HEK293 (cell line): ENCODE measurements at regions not wholly inside any gene's neighbourhood (a gene's known extent, or its start where the extent isn't known, plus 50 kb on each side); places are given as distances from the start of the nearest gene placed in this dataset.

Experiments
- CTCF ChIA-PET: fragments of 350-600 bp; formaldehyde crosslinking; extraction: SDS; loops from one replicate; lab custom pipeline; 2021; ENCODE audit warnings: antibody characterized with exemption; lab: Yijun Ruan, JAX
- POLR2A ChIA-PET: fragments of 300-600 bp; formaldehyde crosslinking; extraction: SDS; loops from one replicate; lab custom pipeline; 2020; ENCODE audit warnings: antibody characterized with exemption, inconsistent platforms; lab: Yijun Ruan, JAX
- H3K27ac ChIP-seq: fragments of 200-500 bp; sonication (Bioruptor generic); 2 replicates; pipeline ENCODE4 v1.5.1; 2014; ENCODE audit warnings: low read depth, low read length, control low read depth, inconsistent platforms; ENCODE audit errors: extremely low read depth
- H3K36me3 ChIP-seq, 2 experiments: fragments of 200-500 bp in 1 of 2; sonication (Bioruptor generic) in 1 of 2; 1 replicate in 1 of 2; 2 replicates in 1 of 2; pipeline ENCODE4 v1.5.1; 2014 to 2017; ENCODE audit warnings: inconsistent platforms in 2 of 2, low read length in 2 of 2; ENCODE audit not compliant: control insufficient read depth in 2 of 2, insufficient read depth in 1 of 2
- H3K4me1 ChIP-seq: fragments of 200-500 bp; sonication (Bioruptor generic); 2 replicates; pipeline ENCODE4 v1.5.1; 2014; ENCODE audit warnings: mild to moderate bottlenecking, low read length, inconsistent platforms; ENCODE audit not compliant: control insufficient read depth, insufficient read depth
- H3K4me3 ChIP-seq: 2 replicates; pipeline ENCODE4 v1.5.1; 2011; ENCODE audit warnings: low read depth, mild to moderate bottlenecking, control low read depth, low read length, moderate library complexity
- H3K9me3 ChIP-seq: fragments of 200-500 bp; sonication (Bioruptor generic); 2 replicates; pipeline ENCODE4 v1.5.1; 2014; ENCODE audit warnings: low read depth, low read length, inconsistent platforms; ENCODE audit not compliant: control insufficient read depth, insufficient read depth
- GFI1B ChIP-seq: fragments of 450-650 bp; formaldehyde crosslinking; IDR thresholded peaks from 2 replicates; pipeline ENCODE4 v1.5.1; 2016; ENCODE audit warnings: missing biosample characterization, missing genetic modification characterization
- MYNN ChIP-seq: fragments of 450-650 bp; formaldehyde crosslinking; IDR thresholded peaks from 2 replicates; pipeline ENCODE4 v1.5.1; 2016; ENCODE audit warnings: missing biosample characterization, missing genetic modification characterization, borderline replicate concordance
- OVOL3 ChIP-seq: fragments of 450-650 bp; formaldehyde crosslinking; IDR thresholded peaks from 2 replicates; pipeline ENCODE4 v1.5.1; 2016; ENCODE audit warnings: missing biosample characterization, missing genetic modification characterization
- ZBTB48 ChIP-seq: fragments of 450-650 bp; formaldehyde crosslinking; IDR thresholded peaks from 2 replicates; pipeline ENCODE4 v1.5.1; 2016; ENCODE audit warnings: missing biosample characterization, missing genetic modification characterization
- ZNF184 ChIP-seq: fragments of 450-650 bp; IDR thresholded peaks from 2 replicates; pipeline ENCODE4 v1.5.1; 2018; ENCODE audit warnings: missing biosample characterization, mild to moderate bottlenecking, missing genetic modification characterization
- ZNF266 ChIP-seq: fragments of 450-650 bp; formaldehyde crosslinking; IDR thresholded peaks from 2 replicates; pipeline ENCODE4 v1.5.1; 2016; ENCODE audit warnings: missing biosample characterization, missing genetic modification characterization, low read depth
- ZNF341 ChIP-seq: fragments of 450-650 bp; formaldehyde crosslinking; IDR thresholded peaks from 2 replicates; pipeline ENCODE4; 2016; ENCODE audit warnings: low read depth, missing biosample characterization, missing genetic modification characterization
- ZNF530 ChIP-seq: fragments of 450-650 bp; formaldehyde crosslinking; IDR thresholded peaks from 2 replicates; pipeline ENCODE4 v1.5.1; 2016; ENCODE audit warnings: low read depth, missing biosample characterization, missing genetic modification characterization
- ZNF555 ChIP-seq: fragments of 450-650 bp; formaldehyde crosslinking; conservative IDR thresholded peaks from 2 replicates; pipeline ENCODE4 v1.5.1; 2017; ENCODE audit warnings: missing biosample characterization, mild to moderate bottlenecking, missing genetic modification characterization, inconsistent platforms
- ZNF596 ChIP-seq: fragments of 450-650 bp; IDR thresholded peaks from 2 replicates; pipeline ENCODE4 v1.5.0; 2018; ENCODE audit warnings: missing biosample characterization, mild to moderate bottlenecking, missing genetic modification characterization, moderate library complexity
- ZNF626 ChIP-seq: fragments of 450-650 bp; sonication (Bioruptor Pico); formaldehyde crosslinking; IDR thresholded peaks from 2 replicates; pipeline ENCODE4 v1.5.1; 2018; ENCODE audit warnings: missing biosample characterization, missing genetic modification characterization, inconsistent platforms
- ZNF677 ChIP-seq: fragments of 450-650 bp; IDR thresholded peaks from 2 replicates; pipeline ENCODE4 v1.5.0; 2018; ENCODE audit warnings: missing biosample characterization, mild to moderate bottlenecking, missing genetic modification characterization, moderate library complexity
- ZNF76 ChIP-seq: fragments of 450-650 bp; formaldehyde crosslinking; IDR thresholded peaks from 2 replicates; pipeline ENCODE4; 2016; ENCODE audit warnings: low read depth, missing biosample characterization, missing genetic modification characterization, borderline replicate concordance
- ZNF776 ChIP-seq: fragments of 450-650 bp; formaldehyde crosslinking; IDR thresholded peaks from 2 replicates; pipeline ENCODE4 v1.5.0; 2017; ENCODE audit warnings: missing biosample characterization, missing genetic modification characterization, borderline replicate concordance
- ZSCAN30 ChIP-seq: fragments of 450-650 bp; IDR thresholded peaks from 2 replicates; pipeline ENCODE4 v1.5.1; 2018; ENCODE audit warnings: missing biosample characterization, mild to moderate bottlenecking, missing genetic modification characterization, moderate library complexity
- TF ChIP-seq, protein P1 (sequence below): fragments of 450-650 bp; formaldehyde crosslinking; IDR thresholded peaks from 2 replicates; pipeline ENCODE4 v1.5.1; 2017; ENCODE audit warnings: missing biosample characterization, missing genetic modification characterization
- TF ChIP-seq, protein P2 (sequence below): fragments of 450-650 bp; formaldehyde crosslinking; IDR thresholded peaks from 2 replicates; pipeline ENCODE4 v1.5.1; 2017; ENCODE audit warnings: missing biosample characterization, missing genetic modification characterization
- TF ChIP-seq, protein P3 (sequence below): fragments of 450-650 bp; IDR thresholded peaks from 2 replicates; pipeline ENCODE4 v1.5.1; 2018; ENCODE audit warnings: missing biosample characterization, mild to moderate bottlenecking, missing genetic modification characterization
- TF ChIP-seq, protein P4 (sequence below): fragments of 450-650 bp; formaldehyde crosslinking; IDR thresholded peaks from 2 replicates; pipeline ENCODE4 v1.5.1; 2016; ENCODE audit warnings: missing biosample characterization, missing genetic modification characterization
- TF ChIP-seq, protein P5 (sequence below): IDR thresholded peaks from 2 replicates; pipeline ENCODE4 v1.6.1; 2011; ENCODE audit warnings: mild to moderate bottlenecking, low read depth, low read length, borderline replicate concordance
- TF ChIP-seq, protein P6 (sequence below): fragments of 450-650 bp; formaldehyde crosslinking; IDR thresholded peaks from 2 replicates; pipeline ENCODE4 v1.5.1; 2016; ENCODE audit warnings: missing biosample characterization, missing genetic modification characterization

DNA sequence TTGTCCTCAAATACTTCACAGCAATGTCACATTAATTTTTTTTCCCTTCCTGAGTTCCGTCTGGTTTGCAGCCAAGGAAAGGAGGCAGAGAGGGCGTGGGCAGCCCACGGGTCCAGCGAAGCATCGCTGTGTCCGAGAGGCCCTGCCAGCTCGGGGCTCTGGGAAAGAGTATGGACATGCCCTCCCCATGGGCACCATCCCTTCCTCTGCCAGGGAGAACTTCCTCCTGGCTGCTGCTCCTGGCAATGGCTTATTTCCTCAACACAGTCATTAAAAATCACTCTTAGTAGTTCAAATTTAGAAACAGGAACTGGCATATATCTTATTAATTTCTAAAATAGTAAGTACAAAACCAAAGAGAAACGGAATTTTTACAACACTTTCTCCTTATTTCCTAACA is 115.4 kb downstream of the RIPK4 start:
- Histone ChIP-seq H3K4me3 (no peak overlapping the region), H3K4me1 (no peaks in the 10 kb centered on the region), H3K36me3 (no peaks in the 10 kb centered on the region), H3K9me3 (no peaks in the 10 kb centered on the region), H3K27ac (no peak overlapping the region)
- ChIA-PET CTCF (interaction anchor here (1.6 kb wide), 1 partner anchor 38 kb away, joined by 9 read pairs; no protein-coding TSS in a partner anchor), POLR2A (no interaction called here)
- TF ChIP-seq, protein P1, sequence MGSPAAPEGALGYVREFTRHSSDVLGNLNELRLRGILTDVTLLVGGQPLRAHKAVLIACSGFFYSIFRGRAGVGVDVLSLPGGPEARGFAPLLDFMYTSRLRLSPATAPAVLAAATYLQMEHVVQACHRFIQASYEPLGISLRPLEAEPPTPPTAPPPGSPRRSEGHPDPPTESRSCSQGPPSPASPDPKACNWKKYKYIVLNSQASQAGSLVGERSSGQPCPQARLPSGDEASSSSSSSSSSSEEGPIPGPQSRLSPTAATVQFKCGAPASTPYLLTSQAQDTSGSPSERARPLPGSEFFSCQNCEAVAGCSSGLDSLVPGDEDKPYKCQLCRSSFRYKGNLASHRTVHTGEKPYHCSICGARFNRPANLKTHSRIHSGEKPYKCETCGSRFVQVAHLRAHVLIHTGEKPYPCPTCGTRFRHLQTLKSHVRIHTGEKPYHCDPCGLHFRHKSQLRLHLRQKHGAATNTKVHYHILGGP (tag by site-specific recombination), result no peak
- no peak for TF ChIP-seq ZNF626
- no peak for TF ChIP-seq OVOL3 (tag by site-specific recombination)
- TF ChIP-seq ZNF184 (tag by site-specific recombination), result no peak

DNA sequence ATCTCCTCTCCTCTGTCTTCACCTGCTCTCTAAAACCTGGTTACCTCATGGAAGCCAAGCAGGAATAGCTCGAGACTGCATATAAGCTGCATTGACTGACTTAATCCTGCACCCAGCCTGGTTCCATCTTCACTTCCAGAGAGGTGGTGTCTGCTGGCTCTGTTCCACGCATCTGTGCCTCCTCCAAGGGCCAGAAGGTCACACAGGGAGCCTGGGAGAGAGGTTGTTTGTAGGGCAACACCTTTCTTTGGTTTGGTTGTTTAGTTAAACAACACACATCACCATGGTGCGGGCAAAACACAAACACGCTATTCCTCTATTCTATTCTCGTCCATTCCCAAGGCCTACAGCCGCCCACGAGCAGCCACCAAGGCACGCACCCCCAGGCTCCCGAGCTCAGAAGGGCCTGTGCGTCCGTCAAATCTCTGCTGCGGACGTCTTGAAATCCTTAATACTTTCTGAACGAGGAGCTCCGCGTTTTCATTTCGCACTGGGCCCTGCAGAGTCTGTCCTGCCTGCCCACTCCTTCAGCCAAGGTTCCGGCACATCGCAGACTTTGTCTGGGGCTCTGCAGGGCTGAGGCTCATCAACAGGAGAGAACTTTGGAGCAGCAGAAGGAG is 116.2 kb downstream of the RIPK4 start:
- Histone ChIP-seq H3K4me3 (no peak overlapping the region), H3K36me3 (no peaks in the 10 kb centered on the region), H3K9me3 (no peaks in the 10 kb centered on the region), H3K27ac (no peak overlapping the region), H3K4me1 (no peaks in the 10 kb centered on the region)
- CTCF ChIA-PET, result interaction anchor here (1.6 kb wide), 1 partner anchor 37 kb away, joined by 9 read pairs; no protein-coding TSS in a partner anchor
- no peak for TF ChIP-seq ZNF76
- TF ChIP-seq ZNF266, result no peak
- TF ChIP-seq ZNF341 (tag by site-specific recombination), result no peak
- TF ChIP-seq, protein P2, sequence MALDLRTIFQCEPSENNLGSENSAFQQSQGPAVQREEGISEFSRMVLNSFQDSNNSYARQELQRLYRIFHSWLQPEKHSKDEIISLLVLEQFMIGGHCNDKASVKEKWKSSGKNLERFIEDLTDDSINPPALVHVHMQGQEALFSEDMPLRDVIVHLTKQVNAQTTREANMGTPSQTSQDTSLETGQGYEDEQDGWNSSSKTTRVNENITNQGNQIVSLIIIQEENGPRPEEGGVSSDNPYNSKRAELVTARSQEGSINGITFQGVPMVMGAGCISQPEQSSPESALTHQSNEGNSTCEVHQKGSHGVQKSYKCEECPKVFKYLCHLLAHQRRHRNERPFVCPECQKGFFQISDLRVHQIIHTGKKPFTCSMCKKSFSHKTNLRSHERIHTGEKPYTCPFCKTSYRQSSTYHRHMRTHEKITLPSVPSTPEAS (tag by site-specific recombination), result no peak
- TF ChIP-seq ZNF555 (tag by site-specific recombination), result no peak
- TF ChIP-seq, protein P3, sequence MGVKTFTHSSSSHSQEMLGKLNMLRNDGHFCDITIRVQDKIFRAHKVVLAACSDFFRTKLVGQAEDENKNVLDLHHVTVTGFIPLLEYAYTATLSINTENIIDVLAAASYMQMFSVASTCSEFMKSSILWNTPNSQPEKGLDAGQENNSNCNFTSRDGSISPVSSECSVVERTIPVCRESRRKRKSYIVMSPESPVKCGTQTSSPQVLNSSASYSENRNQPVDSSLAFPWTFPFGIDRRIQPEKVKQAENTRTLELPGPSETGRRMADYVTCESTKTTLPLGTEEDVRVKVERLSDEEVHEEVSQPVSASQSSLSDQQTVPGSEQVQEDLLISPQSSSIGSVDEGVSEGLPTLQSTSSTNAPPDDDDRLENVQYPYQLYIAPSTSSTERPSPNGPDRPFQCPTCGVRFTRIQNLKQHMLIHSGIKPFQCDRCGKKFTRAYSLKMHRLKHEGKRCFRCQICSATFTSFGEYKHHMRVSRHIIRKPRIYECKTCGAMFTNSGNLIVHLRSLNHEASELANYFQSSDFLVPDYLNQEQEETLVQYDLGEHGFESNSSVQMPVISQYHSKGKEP, result no peak
- TF ChIP-seq, protein P4, sequence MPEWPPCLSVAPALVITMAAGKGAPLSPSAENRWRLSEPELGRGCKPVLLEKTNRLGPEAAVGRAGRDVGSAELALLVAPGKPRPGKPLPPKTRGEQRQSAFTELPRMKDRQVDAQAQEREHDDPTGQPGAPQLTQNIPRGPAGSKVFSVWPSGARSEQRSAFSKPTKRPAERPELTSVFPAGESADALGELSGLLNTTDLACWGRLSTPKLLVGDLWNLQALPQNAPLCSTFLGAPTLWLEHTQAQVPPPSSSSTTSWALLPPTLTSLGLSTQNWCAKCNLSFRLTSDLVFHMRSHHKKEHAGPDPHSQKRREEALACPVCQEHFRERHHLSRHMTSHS (tag by site-specific recombination), result no peak
- no peak for TF ChIP-seq ZSCAN30 (tag by site-specific recombination)
- no peak for TF ChIP-seq OVOL3 (tag by site-specific recombination)
- TF ChIP-seq ZNF677, result no peak
- no peak for TF ChIP-seq ZNF530 (tag by site-specific recombination)
- no peak for TF ChIP-seq ZNF776 (tag by site-specific recombination)
- TF ChIP-seq, protein P5, sequence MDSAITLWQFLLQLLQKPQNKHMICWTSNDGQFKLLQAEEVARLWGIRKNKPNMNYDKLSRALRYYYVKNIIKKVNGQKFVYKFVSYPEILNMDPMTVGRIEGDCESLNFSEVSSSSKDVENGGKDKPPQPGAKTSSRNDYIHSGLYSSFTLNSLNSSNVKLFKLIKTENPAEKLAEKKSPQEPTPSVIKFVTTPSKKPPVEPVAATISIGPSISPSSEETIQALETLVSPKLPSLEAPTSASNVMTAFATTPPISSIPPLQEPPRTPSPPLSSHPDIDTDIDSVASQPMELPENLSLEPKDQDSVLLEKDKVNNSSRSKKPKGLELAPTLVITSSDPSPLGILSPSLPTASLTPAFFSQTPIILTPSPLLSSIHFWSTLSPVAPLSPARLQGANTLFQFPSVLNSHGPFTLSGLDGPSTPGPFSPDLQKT, result no peak
- TF ChIP-seq, protein P6, sequence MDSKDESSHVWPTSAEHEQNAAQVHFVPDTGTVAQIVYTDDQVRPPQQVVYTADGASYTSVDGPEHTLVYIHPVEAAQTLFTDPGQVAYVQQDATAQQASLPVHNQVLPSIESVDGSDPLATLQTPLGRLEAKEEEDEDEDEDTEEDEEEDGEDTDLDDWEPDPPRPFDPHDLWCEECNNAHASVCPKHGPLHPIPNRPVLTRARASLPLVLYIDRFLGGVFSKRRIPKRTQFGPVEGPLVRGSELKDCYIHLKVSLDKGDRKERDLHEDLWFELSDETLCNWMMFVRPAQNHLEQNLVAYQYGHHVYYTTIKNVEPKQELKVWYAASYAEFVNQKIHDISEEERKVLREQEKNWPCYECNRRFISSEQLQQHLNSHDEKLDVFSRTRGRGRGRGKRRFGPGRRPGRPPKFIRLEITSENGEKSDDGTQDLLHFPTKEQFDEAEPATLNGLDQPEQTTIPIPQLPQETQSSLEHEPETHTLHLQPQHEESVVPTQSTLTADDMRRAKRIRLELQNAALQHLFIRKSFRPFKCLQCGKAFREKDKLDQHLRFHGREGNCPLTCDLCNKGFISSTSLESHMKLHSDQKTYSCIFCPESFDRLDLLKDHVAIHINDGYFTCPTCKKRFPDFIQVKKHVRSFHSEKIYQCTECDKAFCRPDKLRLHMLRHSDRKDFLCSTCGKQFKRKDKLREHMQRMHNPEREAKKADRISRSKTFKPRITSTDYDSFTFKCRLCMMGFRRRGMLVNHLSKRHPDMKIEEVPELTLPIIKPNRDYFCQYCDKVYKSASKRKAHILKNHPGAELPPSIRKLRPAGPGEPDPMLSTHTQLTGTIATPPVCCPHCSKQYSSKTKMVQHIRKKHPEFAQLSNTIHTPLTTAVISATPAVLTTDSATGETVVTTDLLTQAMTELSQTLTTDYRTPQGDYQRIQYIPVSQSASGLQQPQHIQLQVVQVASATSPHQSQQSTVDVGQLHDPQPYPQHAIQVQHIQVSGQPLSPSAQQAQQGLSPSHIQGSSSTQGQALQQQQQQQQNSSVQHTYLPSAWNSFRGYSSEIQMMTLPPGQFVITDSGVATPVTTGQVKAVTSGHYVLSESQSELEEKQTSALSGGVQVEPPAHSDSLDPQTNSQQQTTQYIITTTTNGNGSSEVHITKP (tag by site-specific recombination), result no peak
- TF ChIP-seq GFI1B (tag by site-specific recombination), result no peak
- TF ChIP-seq ZBTB48 (tag by site-specific recombination), result no peak
- no peak for TF ChIP-seq MYNN (tag by site-specific recombination)
- TF ChIP-seq ZNF596 (tag by site-specific recombination), result no peak
- POLR2A ChIA-PET, result no interaction called here
